ENCODE measurements at regions not wholly inside any gene's neighbourhood (a gene's known extent, or its start where the extent isn't known, plus 50 kb on each side); places are given as distances from the start of the nearest gene placed in this dataset.
A peak's percentile ranks its signal among the peaks of the same experiment; 100 is the strongest.

- no peak for DNase-seq (ENCODE audit: low read depth)
These were observed 51.9 kb upstream of the PTPRS start for GRCh38 chr19:5392486-5392885.

GRCh38 chr19:5393088-5393487 is 52.5 kb upstream of the PTPRS start:
- DNase-seq (ENCODE audit: low read depth) = no peak

GRCh38 chr19:5394551-5395505 is 54.2 kb upstream of the PTPRS start:
- DNase-seq (ENCODE audit: low read depth) = no peak

- no peak for DNase-seq (ENCODE audit: low read depth)
These were observed 54.9 kb upstream of the PTPRS start for GRCh38 chr19:5395556-5395955.

GRCh38 chr19:5396096-5396939 is 55.7 kb upstream of the PTPRS start:
- no peak for DNase-seq (ENCODE audit: low read depth)

- DNase-seq (ENCODE audit: low read depth) = no peak
These were observed 56.4 kb upstream of the PTPRS start for GRCh38 chr19:5396963-5397362.

- DNase-seq (ENCODE audit: low read depth) = no peak
These were observed 57.2 kb upstream of the ZNRF4 start for GRCh38 chr19:5397804-5398692.

GRCh38 chr19:5398693-5399057 is 56.5 kb upstream of the ZNRF4 start:
- no peak for DNase-seq (ENCODE audit: low read depth)

- peak; percentile 6 for DNase-seq (ENCODE audit: low read depth)
These were observed 51.1 kb upstream of the ZNRF4 start for GRCh38 chr19:5403968-5404640.

Data from activated T-helper 9 cell treated with anti-CD3 and anti-CD28 coated beads, Interleukin-2, amount 50 U/mL, for 16 hours (primary cell).